Stimulated activated CD4-positive, alpha-beta T cell treated with anti-CD3 and anti-CD28 coated beads, TNF-alpha, amount 100 ng/mL, for 4 hours (primary cell): ENCODE measurements at regions not wholly inside any gene's neighbourhood (a gene's known extent, or its start where the extent isn't known, plus 50 kb on each side); places are given as distances from the start of the nearest gene placed in this dataset.

Experiments used
- DNase-seq, 3 experiments: peaks; one replicate each; pipeline ENCODE4 v3.0.0-alpha.2; 2020; ENCODE audit warnings: low read depth in 3 of 3

DNA sequence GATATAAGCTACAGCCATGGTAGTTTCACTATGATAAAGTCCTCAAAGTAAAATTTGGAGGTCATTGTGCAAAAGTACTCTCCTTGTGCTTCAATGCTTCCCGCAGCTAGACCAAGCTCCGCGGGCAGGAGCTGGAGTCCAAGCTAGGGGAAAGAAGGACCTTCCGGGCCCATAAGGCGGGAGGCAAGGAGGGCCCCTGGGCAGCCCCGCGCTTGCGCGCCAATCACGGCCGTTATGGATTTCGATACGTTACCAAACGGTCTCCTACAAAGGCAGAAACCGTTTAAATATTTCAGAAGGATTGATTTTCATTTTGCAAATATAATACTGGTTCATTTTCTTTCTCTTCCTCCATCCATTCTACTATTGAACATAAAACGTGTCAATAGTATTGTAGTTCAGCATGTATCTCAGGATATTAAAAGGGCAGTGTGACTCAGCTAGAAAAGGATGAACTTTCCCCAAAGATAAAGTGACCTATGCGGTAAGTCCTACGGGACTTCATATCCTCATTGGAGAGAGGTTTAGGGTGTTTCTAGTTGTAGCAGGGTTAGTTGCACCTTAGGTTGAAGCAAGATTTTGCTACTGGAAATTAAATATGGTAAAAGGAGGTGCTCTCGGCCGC is 128.0 kb downstream of the KIF20B start:
- no peak for DNase-seq

- DNase-seq: no peak
Observed at GRCh38 chr10:89829887-89830269, 128.5 kb downstream of the KIF20B start.

GRCh38 chr10:89830624-89831023 is 129.2 kb downstream of the KIF20B start:
- no peak for DNase-seq

GRCh38 chr10:89836840-89837164 is 135.4 kb downstream of the KIF20B start:
- DNase-seq: no peak

DNA sequence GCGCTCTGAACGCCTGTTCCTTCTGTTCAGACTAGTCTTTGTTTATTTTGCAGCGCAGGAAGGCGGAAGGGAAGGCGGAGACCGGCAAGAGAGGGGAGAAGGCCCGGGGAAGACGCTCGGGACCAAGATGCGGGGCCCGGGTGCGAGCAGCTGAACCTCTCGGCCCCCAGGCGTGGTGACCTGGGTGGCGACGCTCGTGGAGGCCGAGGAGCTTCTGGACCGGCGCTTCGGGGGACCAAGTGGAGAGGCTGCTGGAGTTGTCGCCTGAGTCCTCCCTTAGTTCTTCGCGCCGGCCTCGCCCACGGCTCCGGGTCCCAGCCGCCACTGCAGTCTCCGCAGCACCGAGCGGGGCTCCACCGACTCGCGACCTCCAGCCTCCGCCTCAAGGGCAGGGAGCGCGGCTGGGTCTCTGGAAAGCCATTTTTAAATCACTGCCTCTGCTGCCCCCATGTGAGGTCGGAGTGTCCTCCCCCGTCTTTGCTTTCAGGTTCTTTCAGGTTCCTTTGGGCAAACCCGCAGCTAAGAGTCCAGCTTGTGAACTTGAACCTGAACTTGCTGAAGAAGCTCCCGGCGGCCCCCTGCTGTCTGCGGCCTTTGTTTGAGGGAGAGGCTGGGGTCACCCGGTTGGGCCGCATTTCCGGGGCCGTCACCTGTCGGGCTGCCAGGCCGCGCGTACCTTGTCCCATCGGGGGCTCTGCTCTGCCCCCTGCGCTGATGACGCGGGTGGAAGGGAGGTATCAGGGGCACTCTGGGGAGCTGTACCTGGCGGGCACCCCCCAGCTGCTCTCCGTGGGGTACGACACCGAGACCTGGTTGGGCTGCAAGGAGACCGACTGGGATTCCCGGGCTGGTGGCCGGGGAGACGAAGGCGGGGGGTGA is 136.0 kb downstream of the KIF20B start:
- peak in 1 of 3 experiments; percentile 20 for DNase-seq

GRCh38 chr10:89838044-89838615 is 136.7 kb downstream of the KIF20B start:
- DNase-seq: no peak

GRCh38 chr10:89845541-89846280 is 144.3 kb downstream of the KIF20B start:
- no peak for DNase-seq

GRCh38 chr10:89846281-89846630 is 144.9 kb downstream of the KIF20B start:
- DNase-seq: no peak

- no peak for DNase-seq
Observed at GRCh38 chr10:89846786-89847185, 145.4 kb downstream of the KIF20B start.

- DNase-seq: no peak
Observed at GRCh38 chr10:89852872-89853271, 151.5 kb downstream of the KIF20B start.

DNA sequence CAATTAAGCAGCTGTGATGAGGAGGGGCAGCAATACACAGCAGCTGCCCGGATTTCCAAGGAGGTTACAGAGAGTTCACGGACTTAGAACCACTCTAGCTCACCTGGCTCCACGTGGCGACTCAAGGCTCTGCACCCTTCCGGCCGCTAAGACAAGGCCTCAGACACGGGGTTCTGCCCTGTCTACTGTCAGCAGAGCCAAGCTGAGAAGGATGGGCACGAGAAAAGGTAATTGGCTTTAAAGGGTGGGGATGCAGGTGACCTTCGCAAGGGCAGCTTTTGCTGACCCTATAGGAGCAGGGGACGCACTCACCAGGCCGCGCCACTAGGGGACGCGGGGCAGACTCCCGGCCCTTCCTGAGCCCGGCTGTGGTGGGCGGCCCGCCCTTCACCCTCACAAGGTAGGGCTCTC is 152.4 kb downstream of the KIF20B start:
- DNase-seq: no peak

DNA sequence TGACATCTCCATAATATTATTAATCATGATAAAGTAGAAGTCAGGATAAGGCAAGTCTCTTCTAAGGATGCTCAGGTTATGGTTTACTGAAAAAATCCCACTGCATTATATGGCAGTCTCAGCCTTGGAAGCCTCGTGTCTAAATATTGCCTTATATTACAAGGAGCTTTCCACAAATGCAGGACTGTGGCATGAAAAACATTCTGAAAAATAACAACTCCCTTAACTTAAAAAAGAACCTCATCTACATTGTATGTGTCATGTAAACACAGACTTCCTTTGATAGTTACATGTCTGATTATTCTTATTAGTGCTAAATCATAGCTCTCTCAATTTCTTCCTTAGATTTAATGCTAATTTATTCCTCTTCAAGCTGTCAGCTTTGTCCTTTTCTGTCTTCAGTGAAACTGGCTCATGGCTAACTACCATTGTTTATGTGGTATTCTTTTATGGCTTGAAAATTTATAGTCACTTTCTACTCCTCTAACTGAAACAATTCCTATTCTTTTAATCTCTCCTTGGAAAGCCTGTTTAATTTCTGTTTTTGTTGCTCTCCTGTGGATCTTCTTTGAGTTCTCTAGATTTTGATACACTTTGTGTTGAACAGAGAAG is 156.1 kb downstream of the KIF20B start:
- DNase-seq: no peak

DNA sequence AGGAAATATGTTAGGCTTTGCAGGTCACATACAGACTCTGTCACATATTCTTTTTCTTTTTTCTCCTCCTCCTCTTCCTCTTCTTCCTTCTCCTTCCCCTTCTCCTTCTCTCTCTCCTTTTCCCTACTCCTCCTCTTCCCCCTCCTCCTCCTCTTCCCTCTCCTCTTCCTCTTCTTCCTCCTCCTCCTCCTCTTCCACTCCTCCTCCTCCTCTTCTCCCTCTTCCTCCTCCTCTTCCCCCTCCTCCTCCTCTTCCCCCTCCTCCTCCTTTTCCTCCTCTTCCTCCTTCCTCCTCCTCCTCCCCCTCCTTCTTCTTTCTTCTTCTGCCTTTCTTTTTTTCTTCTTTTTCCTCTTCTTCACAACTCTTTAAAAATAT is 159.8 kb downstream of the KIF20B start:
- DNase-seq: no peak

GRCh38 chr10:89861584-89862301 is 160.4 kb downstream of the KIF20B start:
- DNase-seq: no peak

- DNase-seq: no peak
Observed at GRCh38 chr10:89867964-89868363, 166.6 kb downstream of the KIF20B start.

DNA sequence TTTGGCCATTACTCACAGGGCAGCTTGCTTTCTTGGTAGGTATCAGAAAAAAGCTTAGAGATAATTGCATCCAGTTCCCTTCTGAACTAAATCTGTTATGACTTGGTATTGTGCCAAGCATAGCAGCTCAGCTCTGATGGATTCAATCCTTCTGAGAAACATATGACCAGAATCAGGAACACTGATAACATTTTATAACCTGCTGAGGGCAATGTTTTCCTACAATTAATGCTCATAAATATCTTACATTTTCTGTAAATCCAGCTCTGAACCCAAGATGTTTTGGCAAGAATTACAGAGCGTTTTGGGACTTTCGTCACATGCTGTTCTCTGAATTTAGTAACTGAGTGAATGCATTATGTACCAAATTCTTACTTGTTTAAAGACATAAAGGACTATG is 167.8 kb downstream of the KIF20B start:
- no peak for DNase-seq

- DNase-seq: no peak
Observed at GRCh38 chr10:89869592-89870156, 168.3 kb downstream of the KIF20B start.

DNA sequence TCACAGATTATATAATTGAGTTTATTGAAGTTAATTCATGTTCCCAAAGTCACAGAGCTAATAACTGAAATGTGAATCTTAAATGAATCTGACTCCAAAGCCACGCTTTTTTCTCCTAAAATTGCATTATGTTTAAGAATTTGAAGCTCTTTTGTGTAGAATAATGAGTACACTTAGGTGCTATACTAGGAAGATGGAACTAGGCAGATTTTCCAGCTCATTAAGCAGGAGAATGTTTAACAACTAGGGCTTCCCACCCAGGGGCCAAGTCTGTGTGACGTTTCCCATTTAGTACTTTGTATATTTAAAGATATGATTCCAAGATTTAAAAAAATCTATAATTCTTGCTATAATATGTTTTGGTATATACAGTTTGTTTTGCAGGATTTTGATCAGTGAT is 169.5 kb downstream of the KIF20B start:
- no peak for DNase-seq

- no peak for DNase-seq
Observed at GRCh38 chr10:89873055-89873454, 171.7 kb downstream of the KIF20B start.

DNA sequence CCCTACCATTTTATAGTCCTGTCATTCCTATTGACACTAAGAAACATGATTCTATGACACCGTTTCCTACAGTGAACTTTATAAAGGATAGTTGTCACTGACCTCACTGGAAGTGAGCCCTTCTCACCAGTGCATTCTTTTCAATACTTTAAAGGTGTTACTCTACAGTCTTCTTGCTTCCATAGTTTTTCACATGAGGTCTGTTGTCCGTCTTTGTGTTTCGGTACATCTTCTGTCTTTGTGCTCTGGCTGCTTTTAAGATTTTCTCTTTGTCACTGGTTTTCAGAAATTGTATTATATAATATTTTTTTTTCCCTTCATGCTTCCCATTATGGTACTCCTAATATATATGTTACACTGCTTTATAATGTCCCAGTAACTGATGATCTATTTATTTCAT is 174.2 kb downstream of the KIF20B start:
- no peak for DNase-seq

- no peak for DNase-seq
Observed at GRCh38 chr10:89879121-89879520, 177.7 kb downstream of the KIF20B start.
